ENCODE measurements at regions not wholly inside any gene's neighbourhood (a gene's known extent, or its start where the extent isn't known, plus 50 kb on each side); places are given as distances from the start of the nearest gene placed in this dataset.

DNA sequence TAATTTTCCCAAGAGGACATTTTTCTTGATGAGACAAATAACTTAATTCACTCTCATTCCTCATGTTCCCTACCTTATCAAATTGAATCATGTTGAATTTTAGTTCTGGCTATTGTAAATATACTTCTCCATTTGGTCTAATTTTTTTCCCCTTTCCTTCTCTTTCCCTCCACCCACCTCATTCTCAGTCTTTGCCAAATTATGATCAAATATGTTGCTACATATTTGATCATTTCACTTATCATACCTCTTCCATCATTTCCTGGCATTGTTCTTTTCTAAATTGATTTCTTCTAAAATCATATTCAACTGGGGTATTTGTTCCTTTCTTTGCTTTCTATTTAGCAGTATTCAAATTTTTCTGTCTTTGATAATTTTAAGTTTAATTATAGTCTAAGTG is 52.3 kb downstream of the HDGFL1 start:
- no peak for DNase-seq

DNA sequence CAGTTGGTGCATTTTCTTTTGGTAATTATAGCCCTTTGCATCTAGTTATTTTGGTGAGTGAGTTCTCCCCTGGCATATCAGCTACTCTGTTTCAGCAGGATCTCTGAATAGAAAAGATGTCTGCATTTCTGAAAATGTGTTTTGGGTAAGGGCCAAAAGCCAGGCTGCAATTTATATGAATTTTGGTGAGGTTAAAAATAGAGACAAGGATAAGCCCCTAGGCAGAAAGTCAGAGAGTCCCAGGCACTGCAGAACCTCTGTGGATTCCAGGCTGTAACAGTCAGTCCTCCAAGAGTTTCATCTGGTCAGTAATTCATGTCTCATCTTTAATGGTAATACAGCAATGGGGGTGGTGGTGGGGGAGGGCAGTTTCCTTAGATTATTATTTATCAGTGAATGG is 53.0 kb downstream of the HDGFL1 start:
- no peak for DNase-seq

GRCh38 chr6:22622813-22623212 is 53.4 kb downstream of the HDGFL1 start:
- DNase-seq = no peak

GRCh38 chr6:22627644-22628043 is 58.3 kb downstream of the HDGFL1 start:
- no peak for DNase-seq

DNA sequence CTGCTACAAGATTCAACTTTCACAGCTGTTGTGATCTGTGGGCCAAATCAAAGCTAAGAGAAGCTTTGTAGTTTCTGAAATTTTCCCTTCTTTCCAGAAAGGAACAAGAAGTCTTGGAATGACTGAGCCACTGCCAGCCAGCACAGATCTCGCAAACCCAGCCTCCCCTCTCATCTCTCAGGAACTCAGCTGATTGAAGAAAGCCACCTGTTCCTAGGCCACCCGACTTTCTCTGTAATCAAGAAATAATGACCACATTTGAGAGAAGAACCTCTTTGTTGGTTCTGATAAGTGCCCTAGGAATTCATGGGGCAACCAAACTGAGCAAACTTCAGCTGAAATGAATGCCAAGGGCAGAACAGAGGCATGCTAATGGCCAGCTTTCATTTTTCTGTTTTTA is 61.7 kb downstream of the HDGFL1 start:
- DNase-seq = no peak

- no peak for DNase-seq
Measured at GRCh38 chr6:22632581-22633145, 63.3 kb downstream of the HDGFL1 start.

DNA sequence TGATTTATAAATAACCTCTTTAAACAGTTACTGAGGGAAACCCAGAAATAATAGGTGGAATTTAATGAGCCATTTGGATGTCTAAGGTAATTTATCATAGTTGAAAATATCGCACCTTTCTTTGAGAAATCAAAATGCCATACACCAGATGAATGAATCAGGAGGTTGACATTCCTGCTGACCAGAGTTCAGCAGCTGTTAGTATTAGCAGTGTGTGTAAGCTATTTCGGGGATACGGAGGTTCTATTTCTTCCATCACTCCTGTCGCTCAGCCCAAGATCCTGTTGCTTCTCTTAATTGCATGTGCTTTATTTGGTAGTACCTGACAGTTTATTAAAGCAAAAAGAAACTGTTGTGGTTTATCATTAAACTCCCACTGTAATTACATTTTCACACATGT is 67.1 kb downstream of the HDGFL1 start:
- no peak for DNase-seq

GRCh38 chr6:22637782-22638181 is 68.4 kb downstream of the HDGFL1 start:
- no peak for DNase-seq

GRCh38 chr6:22638320-22638719 is 69.0 kb downstream of the HDGFL1 start:
- no peak for DNase-seq

GRCh38 chr6:22642254-22642653 is 72.9 kb downstream of the HDGFL1 start:
- DNase-seq = no peak

GRCh38 chr6:22643780-22644179 is 74.4 kb downstream of the HDGFL1 start:
- DNase-seq = no peak

DNA sequence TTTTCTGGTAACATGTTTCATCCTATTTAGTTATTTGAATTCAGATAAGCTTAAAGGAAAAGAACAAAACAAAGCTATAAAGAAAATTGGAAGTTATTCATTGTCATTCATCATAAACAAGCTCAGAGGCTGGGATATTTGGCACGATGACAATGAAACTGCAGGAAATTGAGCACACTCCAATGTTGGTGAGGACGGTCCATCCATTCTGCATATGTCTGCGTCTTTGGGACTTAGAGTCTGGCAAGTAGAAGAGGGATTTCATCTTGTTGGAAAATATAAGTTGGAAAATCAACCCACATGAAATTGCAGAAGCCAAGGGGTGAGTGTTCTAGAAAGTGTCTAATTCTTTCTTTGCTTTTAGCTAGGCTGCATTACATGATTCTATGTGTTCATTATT is 78.4 kb downstream of the HDGFL1 start:
- DNase-seq = no peak

DNA sequence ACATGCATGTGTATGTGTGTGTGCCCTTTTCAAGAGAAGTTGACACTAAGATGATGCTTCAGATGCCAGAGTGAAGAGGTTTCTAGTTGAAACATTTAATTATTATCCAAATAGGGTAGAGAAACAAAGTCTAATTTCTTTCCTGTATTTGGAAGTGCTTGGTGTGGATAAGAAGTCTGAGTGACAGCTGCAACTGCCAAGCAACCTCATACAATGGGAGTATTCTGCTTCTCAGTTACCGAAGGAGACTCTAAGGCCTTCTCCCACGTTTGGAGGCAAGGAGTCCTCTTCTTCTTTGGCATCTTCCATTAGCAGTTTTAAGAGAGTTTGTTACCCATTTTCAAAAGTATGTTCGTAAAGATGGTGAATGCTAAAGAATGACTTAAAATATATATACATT is 82.4 kb downstream of the HDGFL1 start:
- DNase-seq = no peak

GRCh38 chr6:22653980-22654610 is 84.7 kb downstream of the HDGFL1 start:
- no peak for DNase-seq

DNA sequence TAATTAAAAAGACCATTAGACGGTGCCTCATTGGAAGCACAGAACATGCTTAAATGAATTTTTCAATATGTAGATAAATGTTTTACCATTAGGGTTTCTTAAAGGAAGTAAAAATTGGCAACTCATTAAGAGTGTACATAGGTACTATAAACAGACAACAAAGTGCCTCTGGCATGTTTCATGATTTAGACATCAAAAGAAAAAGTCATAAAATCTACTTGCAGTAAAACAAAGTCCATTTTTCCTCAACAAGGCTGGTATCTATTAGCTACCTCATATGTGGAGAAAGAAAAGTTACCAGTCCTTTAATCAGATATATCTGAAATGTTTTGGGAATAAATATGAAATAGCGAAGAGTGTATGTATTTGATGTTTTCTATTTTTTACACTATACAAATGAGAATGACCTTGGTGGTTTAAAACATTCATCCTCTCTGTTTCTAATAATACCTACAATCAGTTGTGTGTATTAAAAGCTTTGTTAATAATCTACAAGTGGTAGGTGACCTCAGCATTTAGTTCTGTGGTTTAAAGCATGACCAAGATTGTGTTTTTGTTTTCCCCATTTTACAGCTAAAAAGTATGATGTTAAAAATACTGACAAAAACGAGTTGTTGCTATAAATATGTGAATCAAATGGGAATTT is 87.5 kb downstream of the HDGFL1 start:
- DNase-seq = no peak

DNA sequence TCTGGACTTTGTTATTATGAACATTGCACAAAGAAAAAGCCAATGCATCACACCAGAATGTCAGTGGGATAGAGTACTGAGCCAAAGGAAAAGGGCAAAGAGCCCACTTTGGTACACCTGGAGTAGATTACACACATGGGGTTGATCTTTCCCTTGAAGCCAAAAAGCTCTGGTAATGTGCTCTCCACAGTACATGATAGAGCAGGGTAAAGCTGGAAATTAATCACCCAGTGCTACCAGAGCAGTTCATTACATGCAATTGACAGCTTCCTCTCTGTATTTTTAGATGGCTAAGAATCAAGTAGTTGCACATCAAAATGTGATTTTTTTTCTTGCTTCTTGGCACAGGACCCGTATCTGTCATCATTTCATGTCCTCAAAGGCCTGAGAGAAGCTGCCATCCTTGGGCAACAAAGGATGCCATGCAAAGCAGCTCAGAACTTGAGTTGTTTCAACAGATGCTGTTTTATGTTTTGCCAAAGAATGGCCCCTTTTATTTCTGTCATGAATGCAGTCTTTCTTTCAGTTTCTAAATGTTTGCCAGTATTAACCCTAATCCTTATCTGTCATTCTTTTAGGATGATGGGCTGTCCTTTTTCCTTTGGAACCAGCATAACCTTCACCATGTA is 88.1 kb downstream of the HDGFL1 start:
- DNase-seq = no peak

DNA sequence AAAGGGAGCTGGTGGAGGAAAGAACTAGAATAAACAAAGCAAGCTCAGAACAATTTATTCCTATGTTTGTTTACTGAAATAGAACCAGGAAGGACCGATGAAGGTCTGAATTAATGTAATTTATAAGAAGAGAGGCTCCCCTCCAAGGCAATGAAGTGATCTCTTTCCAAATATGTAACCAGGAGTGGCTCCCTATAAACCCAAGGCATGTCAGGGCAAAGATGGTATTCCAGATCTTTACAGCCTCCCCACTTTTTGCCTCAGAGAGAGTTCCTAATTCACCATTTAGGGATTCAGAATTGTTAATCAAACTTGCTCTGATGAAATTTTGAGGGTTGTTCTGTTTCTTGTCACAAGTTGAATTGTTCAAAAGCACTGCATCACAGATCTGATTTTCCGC is 88.8 kb downstream of the HDGFL1 start:
- no peak for DNase-seq

GRCh38 chr6:22658934-22659333 is 89.6 kb downstream of the HDGFL1 start:
- DNase-seq = no peak

DNA sequence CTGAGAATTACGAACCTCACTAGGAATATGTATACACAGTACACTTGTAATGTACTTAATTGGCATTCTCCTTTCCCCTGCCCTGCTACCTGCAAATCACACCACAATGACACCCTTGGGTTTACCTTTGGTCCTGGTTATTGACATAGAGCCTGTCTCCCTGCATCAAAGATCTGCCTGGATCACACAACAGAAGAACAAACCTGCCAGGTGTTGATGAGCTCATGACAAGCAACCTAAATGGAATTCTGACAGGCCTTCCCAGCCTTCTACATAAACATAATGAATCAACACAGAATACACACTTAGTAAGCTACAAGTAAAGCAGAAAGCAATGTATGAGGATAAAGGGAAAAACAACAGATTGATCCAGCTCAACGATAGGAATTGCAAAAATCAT is 95.6 kb downstream of the HDGFL1 start:
- DNase-seq = no peak

- no peak for DNase-seq
Measured at GRCh38 chr6:22666021-22666420, 96.7 kb downstream of the HDGFL1 start.

DNA sequence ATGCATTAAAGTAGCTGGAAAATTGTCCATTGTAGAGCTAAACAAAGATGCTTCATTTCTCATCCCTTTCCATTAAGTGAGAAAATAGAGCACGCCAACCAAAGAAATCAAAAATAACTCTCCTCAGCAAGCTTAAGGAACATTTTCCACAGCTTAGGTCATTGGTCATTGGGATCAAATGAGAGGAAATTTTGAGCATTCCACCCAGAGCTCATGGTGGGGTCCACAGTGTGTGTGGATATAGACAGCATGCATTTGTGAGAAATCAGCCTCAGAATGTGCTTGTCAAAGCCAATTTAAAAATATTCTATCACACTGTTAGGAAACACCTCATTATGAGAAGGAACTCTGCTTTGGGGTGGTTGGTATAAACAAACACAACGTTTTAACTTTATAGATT is 97.2 kb downstream of the HDGFL1 start:
- no peak for DNase-seq

DNA sequence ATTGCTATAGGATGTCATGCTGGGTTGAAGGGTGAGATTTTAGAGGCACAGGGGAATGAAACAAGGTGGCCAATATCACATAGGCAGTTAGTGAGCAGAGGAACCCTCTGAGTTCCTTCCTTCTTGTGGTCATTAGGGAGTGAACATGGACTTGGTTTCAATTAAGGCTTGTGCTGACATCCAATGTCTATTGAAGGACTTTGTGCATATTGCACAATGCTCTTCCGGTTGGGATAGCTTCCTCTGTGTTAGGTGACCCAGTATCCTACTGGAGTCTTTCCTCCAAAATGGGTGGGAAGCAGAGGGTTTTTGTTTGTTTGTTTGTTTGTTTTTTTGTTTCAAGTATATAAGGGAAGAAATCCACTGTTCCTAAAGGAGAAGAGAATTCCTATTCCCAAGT is 98.5 kb downstream of the HDGFL1 start:
- DNase-seq = no peak

GRCh38 chr6:22668307-22668706 is 98.9 kb downstream of the HDGFL1 start:
- no peak for DNase-seq

DNA sequence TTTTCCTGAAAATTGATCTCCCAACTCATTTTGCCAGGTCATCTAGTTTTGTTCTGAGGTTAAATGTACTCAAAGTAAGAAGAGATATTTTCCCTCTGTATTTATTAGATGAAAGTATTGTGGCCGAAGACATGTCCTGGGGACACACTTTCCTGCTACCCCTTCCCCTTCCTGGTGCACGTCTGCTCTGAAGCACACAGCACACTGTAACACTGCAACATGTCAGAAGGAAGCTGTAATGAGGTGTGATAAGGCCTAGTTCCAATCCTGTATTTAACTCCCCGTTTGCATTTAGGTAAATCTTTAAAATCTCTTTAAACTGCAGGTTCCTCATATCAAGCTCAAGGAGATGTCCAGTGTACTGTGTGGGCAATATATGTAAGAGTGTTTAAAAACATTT is 99.4 kb downstream of the HDGFL1 start:
- DNase-seq = no peak

Measured in suppressor macrophage treated with lipopolysaccharide for 4 hours (primary cell).